K562 (cell line): ENCODE measurements at regions not wholly inside any gene's neighbourhood (a gene's known extent, or its start where the extent isn't known, plus 50 kb on each side); places are given as distances from the start of the nearest gene placed in this dataset.

Experiments
- CHD4 ChIP-seq: fragments of 200-600 bp; sonication (generic); IDR thresholded peaks from 3 replicates; pipeline ENCODE4 v1.6.1; 2012; ENCODE audit warnings: low read depth, mild to moderate bottlenecking, mixed read lengths, low read length, inconsistent platforms; ENCODE audit not compliant: insufficient read depth, insufficient replicate concordance, poor library complexity, severe bottlenecking
- NFXL1 ChIP-seq: fragments of 450-650 bp; formaldehyde crosslinking; IDR thresholded peaks from 2 replicates; pipeline ENCODE4 v1.4.0; 2021; ENCODE audit warnings: mild to moderate bottlenecking
- POLR2A ChIP-seq: fragments of 450-650 bp; conservative IDR thresholded peaks from 2 replicates; pipeline ENCODE4 v1.6.1; 2016
- ZFX ChIP-seq: sonication (generic); formaldehyde crosslinking; IDR thresholded peaks from 2 replicates; pipeline ENCODE4 v1.8.0; 2022; ENCODE audit warnings: mild to moderate bottlenecking, missing genetic modification reagents, moderate library complexity
- ZNF274 ChIP-seq: IDR thresholded peaks from 2 replicates; pipeline ENCODE4 v1.6.1; 2011; ENCODE audit warnings: low read depth, mild to moderate bottlenecking, low read length, moderate library complexity, borderline replicate concordance
- TF ChIP-seq, protein P1 (sequence below): sonication (generic); formaldehyde crosslinking; IDR thresholded peaks from 2 replicates; pipeline ENCODE4 v1.4.0; 2020; ENCODE audit warnings: mild to moderate bottlenecking, missing genetic modification reagents
- TF ChIP-seq, protein P2 (sequence below), 3 experiments: fragments of 200-800 bp in 1 of 3; fragments of 250-450 bp in 1 of 3; fragments of 450-650 bp in 1 of 3; sonication (Bioruptor Pico) in 1 of 3; sonication (Bioruptor generic) in 1 of 3; formaldehyde crosslinking in 1 of 3; IDR thresholded peaks; 2 replicates each; pipeline versions ENCODE4 v1.6.1 to v1.8.0; 2016 to 2022; ENCODE audit warnings: mild to moderate bottlenecking in 2 of 3, missing genetic modification characterization in 2 of 3, missing compliant biosample characterization in 1 of 3, moderate library complexity in 1 of 3

DNA sequence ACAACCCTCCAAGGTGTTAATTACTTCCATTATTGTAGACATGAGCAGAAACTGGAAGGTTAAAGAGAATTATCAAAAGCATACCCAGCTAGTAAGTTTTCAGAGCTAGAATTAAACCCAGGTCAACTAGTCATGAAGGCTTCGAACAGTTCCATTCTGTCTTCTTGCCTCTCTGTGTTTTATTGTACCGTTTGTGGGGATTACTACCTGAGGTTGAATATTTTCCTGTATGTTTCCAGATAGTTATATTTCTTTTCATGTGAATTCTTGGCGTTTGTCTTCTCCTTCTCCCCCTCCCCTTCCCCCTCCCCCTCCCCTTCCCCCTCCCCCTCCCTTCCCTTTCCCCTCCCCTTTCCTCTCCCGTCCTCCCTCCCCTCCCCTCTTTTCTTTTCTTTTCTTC lies 218.0 kb upstream of the GALNT17 start:
- TF ChIP-seq, protein P1, sequence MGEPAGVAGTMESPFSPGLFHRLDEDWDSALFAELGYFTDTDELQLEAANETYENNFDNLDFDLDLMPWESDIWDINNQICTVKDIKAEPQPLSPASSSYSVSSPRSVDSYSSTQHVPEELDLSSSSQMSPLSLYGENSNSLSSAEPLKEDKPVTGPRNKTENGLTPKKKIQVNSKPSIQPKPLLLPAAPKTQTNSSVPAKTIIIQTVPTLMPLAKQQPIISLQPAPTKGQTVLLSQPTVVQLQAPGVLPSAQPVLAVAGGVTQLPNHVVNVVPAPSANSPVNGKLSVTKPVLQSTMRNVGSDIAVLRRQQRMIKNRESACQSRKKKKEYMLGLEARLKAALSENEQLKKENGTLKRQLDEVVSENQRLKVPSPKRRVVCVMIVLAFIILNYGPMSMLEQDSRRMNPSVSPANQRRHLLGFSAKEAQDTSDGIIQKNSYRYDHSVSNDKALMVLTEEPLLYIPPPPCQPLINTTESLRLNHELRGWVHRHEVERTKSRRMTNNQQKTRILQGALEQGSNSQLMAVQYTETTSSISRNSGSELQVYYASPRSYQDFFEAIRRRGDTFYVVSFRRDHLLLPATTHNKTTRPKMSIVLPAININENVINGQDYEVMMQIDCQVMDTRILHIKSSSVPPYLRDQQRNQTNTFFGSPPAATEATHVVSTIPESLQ (CRISPR knock-in tag) = no peak
- TF ChIP-seq, protein P2, sequence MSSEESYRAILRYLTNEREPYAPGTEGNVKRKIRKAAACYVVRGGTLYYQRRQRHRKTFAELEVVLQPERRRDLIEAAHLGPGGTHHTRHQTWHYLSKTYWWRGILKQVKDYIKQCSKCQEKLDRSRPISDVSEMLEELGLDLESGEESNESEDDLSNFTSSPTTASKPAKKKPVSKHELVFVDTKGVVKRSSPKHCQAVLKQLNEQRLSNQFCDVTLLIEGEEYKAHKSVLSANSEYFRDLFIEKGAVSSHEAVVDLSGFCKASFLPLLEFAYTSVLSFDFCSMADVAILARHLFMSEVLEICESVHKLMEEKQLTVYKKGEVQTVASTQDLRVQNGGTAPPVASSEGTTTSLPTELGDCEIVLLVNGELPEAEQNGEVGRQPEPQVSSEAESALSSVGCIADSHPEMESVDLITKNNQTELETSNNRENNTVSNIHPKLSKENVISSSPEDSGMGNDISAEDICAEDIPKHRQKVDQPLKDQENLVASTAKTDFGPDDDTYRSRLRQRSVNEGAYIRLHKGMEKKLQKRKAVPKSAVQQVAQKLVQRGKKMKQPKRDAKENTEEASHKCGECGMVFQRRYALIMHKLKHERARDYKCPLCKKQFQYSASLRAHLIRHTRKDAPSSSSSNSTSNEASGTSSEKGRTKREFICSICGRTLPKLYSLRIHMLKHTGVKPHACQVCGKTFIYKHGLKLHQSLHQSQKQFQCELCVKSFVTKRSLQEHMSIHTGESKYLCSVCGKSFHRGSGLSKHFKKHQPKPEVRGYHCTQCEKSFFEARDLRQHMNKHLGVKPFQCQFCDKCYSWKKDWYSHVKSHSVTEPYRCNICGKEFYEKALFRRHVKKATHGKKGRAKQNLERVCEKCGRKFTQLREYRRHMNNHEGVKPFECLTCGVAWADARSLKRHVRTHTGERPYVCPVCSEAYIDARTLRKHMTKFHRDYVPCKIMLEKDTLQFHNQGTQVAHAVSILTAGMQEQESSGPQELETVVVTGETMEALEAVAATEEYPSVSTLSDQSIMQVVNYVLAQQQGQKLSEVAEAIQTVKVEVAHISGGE (CRISPR knock-in tag; IDR thresholded peaks at IDR 0.05) = no peak
- no peak for TF ChIP-seq CHD4
- no peak for TF ChIP-seq NFXL1 (CRISPR knock-in tag)
- no peak for TF ChIP-seq ZNF274
- TF ChIP-seq POLR2A = no peak
- no peak for TF ChIP-seq ZFX
